NCI-H2227 treated with DMSO at 0.1 percent for 48 hours (cell line): ENCODE measurements at regions not wholly inside any gene's neighbourhood (a gene's known extent, or its start where the extent isn't known, plus 50 kb on each side); places are given as distances from the start of the nearest gene placed in this dataset.
"Not testable (repeated sequence)": the region's sequence is repeated elsewhere in the genome, so short reads cannot be mapped to it uniquely, and the experiment has no call there.

Experiments
- DNase-seq: peaks from one replicate; lab custom pipeline; 2025; lab: John Stamatoyannopoulos, UW

DNA sequence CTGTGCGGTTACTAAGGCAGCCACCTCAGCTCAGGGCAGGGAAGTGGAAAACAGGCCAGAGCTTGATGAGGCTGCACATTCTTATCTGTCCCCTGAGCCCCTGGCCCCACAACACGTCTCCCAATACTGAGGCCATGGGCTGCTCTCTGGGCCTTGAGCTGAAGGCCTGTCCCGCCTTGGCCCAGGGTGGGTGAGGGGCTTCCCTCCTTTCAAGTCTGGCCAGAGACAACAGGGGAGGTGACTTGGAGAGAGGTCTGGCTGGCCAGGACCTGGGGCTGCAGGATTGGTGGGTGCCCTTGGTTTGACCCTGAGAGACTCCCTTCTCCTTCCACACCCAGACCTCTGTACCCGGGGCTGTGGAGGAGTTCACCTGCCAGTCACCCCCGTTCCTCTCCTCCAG lies 563.8 kb downstream of the PTPRU start:
- DNase-seq = no peak

GRCh38 chr1:29798699-29799566 lies 562.6 kb downstream of the PTPRU start:
- no peak for DNase-seq

DNA sequence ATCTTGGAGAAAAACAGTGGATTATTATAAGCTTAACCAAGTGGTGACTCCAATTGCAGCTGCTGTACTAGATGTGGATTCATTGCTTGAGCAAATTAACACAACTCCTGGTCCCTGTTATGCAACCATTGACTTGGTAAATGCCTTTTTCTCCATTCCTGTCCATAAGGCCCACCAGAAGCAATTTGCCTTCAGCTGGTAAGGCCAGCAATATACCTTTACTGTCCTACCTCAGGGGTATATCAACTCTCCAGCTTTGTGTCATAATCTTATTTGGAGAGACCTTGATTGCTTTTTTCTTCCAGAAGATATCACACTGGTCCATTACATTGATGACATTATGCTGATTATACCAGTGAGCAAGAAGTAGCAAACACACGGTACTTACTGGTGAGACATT lies 560.8 kb downstream of the PTPRU start:
- DNase-seq = not testable (repeated sequence)

- not testable (repeated sequence) for DNase-seq
Measured at GRCh38 chr1:29795965-29796364, 559.6 kb downstream of the PTPRU start.

DNA sequence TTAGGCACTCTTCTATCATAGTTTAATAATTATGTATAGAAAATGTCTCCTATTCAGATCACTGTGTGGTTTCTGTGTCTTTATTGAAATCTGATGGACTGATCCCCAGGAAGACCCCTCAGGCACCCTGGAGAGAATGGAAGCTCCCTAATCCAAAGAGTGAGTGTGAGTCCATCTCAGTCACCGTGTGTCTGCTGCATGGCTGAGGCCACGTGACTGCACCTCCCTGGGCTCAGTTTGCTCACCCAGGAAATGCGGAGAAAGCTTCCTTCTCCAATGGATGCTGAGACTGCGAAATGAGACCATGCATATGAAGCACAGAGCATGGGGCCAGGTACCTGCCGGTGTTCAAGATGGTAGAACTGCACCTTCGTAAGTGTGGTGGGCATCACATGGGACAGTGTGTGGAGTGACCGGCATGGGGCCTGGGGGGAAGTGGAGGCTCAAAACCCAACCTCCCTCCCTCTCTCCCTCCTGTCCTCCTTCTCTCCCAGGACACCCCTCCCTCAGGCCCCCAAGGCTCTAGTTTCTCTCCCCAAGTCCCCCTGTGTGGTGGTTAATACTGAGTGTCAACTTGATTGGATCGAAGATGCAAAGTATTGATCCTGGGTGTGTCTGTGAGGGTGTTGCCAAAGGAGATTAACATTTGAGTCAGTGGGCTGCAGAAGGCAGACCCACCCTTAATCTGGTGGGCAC lies 557.5 kb downstream of the PTPRU start:
- no peak for DNase-seq

- DNase-seq = peak; percentile 22
Measured at GRCh38 chr1:29793101-29793546, 556.8 kb downstream of the PTPRU start.

DNA sequence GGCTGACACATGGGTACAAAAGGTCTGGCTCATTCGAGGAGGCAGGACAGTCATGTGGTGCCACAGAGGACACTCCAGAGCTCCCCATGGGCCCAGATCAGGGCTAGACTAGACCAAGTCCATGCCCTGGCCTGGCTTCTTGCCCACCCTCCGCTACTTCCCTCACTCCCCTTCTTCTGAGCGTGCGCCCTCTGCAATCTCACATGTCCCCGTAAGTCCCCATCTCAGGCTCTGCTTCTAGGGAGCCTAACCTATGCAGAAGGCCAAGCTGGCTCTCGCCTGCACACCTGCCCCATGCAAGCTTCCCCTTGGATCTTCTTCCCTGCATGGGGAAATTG lies 553.6 kb downstream of the PTPRU start:
- DNase-seq = no peak

- no peak for DNase-seq
Measured at GRCh38 chr1:29789221-29789909, 553.0 kb downstream of the PTPRU start.

GRCh38 chr1:29786791-29787732 lies 550.7 kb downstream of the PTPRU start:
- no peak for DNase-seq

GRCh38 chr1:29786195-29786594 lies 549.9 kb downstream of the PTPRU start:
- no peak for DNase-seq

- DNase-seq = no peak
Measured at GRCh38 chr1:29785554-29785953, 549.2 kb downstream of the PTPRU start.

DNA sequence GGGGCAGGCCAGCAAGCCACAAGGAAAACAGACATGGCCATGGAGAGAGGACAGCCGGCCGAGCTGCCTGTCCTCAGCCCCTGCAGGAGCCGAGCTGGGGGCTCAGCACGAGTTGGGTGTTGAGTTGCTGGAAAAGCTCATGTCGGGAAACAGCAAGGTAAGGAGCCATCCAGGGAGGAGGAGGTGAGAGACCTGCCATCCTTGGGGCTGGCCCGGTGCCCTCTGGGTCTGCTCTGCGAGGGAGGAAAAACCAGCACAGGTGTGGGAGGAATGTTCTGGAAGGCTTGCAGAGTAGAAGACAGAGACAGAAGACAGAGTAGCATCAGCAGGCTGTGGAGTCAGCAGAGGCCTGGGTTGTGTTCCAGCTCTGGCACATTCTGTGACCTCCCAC lies 548.8 kb downstream of the PTPRU start:
- no peak for DNase-seq

DNA sequence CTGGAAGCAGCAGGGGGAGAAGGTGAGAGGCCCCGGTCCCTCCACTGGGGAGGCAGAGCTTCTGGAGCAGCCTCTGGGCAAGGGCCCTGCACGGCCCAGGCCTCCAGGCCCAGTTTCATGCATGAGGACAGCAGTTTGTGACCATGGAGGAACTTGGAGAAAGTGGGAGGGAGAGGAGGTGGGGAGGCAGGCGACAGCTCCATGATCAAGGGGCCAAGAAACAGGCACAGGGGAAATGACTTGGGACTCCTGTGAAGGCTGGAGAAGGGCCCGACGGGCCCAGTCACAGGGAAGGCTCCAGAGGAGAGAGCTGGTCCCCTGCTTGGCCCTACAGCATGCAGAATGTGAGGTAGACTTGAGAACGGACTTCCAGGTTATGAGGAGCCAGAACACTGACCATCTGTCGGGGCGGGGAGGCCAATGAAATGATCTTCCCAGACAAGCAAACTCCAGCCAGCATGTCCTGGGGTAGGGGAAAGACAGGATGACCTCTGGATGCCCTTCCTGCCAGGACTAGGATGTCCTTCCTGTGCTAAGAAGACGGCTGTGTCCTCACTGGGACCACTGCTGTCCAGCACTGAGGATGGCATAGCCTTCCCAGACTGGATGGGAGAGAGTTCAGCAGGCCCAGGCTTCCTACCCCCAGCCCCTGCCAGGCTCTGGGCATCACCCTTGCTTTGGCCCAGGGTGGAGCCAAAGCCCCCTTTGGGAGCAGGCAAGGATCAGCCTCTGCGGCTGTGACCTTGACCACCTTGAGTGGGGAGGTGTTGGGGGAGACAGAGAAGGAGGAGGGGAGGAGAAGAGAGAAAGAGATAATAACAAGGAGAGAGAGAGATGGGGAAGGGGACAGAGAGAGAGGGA lies 548.2 kb downstream of the PTPRU start:
- no peak for DNase-seq

GRCh38 chr1:29783508-29784275 lies 547.4 kb downstream of the PTPRU start:
- DNase-seq = no peak

DNA sequence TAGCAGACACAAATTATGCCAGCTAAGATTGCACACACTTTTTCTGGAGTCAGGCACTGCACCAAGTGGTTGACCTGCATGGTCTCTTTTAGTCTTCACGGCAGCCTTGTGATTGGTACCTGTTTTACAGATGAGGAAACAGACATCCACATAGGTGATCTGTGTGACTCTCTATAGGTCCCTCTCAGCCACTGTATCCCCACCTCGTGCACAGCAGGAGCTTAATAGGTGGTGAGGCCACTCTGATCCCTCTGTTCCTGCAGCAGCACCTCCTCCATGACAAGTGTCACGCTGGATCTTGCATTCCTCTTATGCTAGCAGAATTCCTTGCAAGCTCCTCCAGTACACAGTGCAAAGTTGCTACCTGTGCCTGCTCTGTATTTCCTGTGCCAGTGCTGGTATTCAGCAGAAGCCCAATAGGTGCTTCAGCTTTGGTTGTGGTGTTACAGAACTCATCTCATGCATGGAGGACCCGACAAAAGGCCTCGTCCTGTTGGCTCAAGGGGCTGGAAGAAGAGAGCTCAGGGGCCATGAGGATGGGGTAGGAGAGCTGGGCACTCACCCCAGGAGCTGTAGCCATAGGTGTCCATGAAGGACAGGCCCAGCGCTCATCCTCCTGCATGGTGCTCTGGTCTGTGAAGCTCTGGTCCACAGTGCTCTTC lies 546.7 kb downstream of the PTPRU start:
- no peak for DNase-seq

GRCh38 chr1:29779146-29779545 lies 542.8 kb downstream of the PTPRU start:
- DNase-seq = no peak

- DNase-seq = no peak
Measured at GRCh38 chr1:29777522-29777921, 541.2 kb downstream of the PTPRU start.

GRCh38 chr1:29774355-29774754 lies 538.0 kb downstream of the PTPRU start:
- DNase-seq = no peak

DNA sequence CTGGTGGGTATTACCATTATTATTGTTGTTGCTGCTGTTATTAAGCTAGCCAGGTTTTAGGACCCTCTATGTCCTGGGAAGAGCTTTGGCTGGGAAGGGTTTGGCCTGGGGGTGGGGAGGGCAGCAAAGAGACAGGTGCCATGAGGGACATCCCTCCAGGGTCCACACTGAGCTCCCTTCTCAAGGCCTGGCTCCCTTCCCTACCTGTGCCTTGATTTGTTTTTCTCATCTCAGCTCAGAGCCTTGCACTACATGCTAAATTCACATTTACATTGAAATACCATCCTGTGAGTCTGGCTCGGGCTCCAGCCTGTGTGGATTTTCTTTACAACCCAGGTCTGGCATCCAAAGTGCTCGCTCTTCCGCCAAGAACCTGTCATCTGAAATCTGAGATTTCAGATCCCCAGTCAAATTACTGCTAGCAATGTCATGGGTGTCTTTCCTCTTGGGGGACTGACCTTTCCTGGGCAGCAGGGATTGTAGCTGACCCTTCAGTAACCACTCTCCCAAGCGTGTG lies 536.3 kb downstream of the PTPRU start:
- DNase-seq = no peak
